Breast epithelium (tissue), 3 donors: ENCODE measurements at regions not wholly inside any gene's neighbourhood (a gene's known extent, or its start where the extent isn't known, plus 50 kb on each side); places are given as distances from the start of the nearest gene placed in this dataset.

ENCODE experiments used
- POLR2A ChIP-seq: fragments of 450-650 bp; IDR thresholded peaks from one replicate; pipeline ENCODE4 v1.6.1; 2016; ENCODE audit warnings: antibody characterized with exemption, mild to moderate bottlenecking, moderate library complexity
- TF ChIP-seq, protein P1 (sequence below), 3 donors: fragments of 450-650 bp; IDR thresholded peaks; one replicate each; pipeline ENCODE4 v1.5.1; 2016 to 2017; ENCODE audit warnings: antibody characterized with exemption in 3 of 3, mild to moderate bottlenecking in 3 of 3, moderate library complexity in 3 of 3

DNA sequence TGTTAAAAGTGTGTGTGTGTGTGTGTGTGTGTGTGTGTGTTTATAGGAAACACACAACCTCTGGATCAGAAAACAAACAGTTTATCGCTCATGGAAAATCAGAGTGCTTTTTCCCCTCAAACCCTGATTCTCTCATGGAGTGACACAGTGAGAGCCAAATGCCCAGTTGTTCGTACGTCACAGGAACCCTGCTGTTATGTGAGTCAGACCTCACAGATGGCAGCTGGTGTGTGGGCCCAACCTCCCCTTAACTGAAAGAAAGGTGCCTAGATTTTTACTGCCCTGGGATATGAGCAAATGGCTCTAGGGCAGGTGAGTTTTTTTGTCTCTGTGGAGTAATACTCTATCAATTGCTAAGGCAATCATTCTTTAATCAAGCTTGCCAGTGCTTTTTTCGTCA lies 1788.1 kb downstream of the BRINP3 start:
- TF ChIP-seq, protein P1, sequence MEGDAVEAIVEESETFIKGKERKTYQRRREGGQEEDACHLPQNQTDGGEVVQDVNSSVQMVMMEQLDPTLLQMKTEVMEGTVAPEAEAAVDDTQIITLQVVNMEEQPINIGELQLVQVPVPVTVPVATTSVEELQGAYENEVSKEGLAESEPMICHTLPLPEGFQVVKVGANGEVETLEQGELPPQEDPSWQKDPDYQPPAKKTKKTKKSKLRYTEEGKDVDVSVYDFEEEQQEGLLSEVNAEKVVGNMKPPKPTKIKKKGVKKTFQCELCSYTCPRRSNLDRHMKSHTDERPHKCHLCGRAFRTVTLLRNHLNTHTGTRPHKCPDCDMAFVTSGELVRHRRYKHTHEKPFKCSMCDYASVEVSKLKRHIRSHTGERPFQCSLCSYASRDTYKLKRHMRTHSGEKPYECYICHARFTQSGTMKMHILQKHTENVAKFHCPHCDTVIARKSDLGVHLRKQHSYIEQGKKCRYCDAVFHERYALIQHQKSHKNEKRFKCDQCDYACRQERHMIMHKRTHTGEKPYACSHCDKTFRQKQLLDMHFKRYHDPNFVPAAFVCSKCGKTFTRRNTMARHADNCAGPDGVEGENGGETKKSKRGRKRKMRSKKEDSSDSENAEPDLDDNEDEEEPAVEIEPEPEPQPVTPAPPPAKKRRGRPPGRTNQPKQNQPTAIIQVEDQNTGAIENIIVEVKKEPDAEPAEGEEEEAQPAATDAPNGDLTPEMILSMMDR (IDR thresholded peaks at IDR 0.05): no peak
- TF ChIP-seq POLR2A: no peak
